GM12878 (cell line): ENCODE measurements at regions not wholly inside any gene's neighbourhood (a gene's known extent, or its start where the extent isn't known, plus 50 kb on each side); places are given as distances from the start of the nearest gene placed in this dataset.

Experiments
- ATAC-seq: fragments of 200-7000 bp; cut with Tn5 transposase; 3 replicates; pipeline ENCODE4 v1.9.1; 2020; ENCODE audit warnings: mild to moderate bottlenecking, moderate library complexity
- BruUV-seq: library from RNA; stranded (reverse); fragments of 400-500 nt; replicated peaks from 2 replicates; lab custom pipeline; 2021; lab: Mats Ljungman, UMichigan
- CTCF ChIA-PET: fragments of 300-600 bp; sonication (Branson Sonifier 250); formaldehyde crosslinking; extraction: SDS; loops from one replicate; lab custom pipeline; 2021; ENCODE audit warnings: inconsistent platforms; lab: Yijun Ruan, JAX
- POLR2A ChIA-PET: fragments of 350-600 bp; formaldehyde crosslinking; extraction: SDS; loops from one replicate; lab custom pipeline; 2021; ENCODE audit warnings: inconsistent platforms; lab: Charles Lee
- RAD21 ChIA-PET: fragments of 300-600 bp; sonication (Branson Sonifier 250); formaldehyde crosslinking; loops from one replicate; lab custom pipeline; 2023; ENCODE audit warnings: antibody characterized with exemption; ENCODE audit not compliant: unreplicated experiment; lab: Charles Lee
- SMC1A ChIA-PET: fragments of 300-600 bp; sonication (Branson Sonifier 250); formaldehyde crosslinking; loops from one replicate; lab custom pipeline; 2023; ENCODE audit not compliant: unreplicated experiment, uncharacterized antibody; lab: Charles Lee
- DNase-seq: peaks from one replicate; pipeline ENCODE4 v3.0.0-alpha.2; 2011; ENCODE audit warnings: low read depth, low spot score
- FAIRE-seq: peaks from 3 replicates; lab custom pipeline; 2011; peaks lifted over from hg19 to GRCh38; lab: Jason Lieb, UNC
- H2AFZ ChIP-seq: 2 replicates; pipeline ENCODE4 v1.6.0; 2011; ENCODE audit warnings: low read depth, low read length, control low read depth; ENCODE audit not compliant: control insufficient read depth
- H3K27ac ChIP-seq: 2 replicates; pipeline ENCODE4 v1.5.1; 2011; ENCODE audit warnings: control low read depth; ENCODE audit not compliant: control insufficient read depth, insufficient read depth
- H3K27me3 ChIP-seq, 2 experiments: replicated peaks in 1 of 2; 2 replicates each; pipeline versions ENCODE4 v1.6.0 to v1.6.1; 2011; ENCODE audit warnings: low read length in 1 of 2; ENCODE audit not compliant: control insufficient read depth in 2 of 2, insufficient read depth in 2 of 2
- H3K36me3 ChIP-seq, 2 experiments: 2 replicates each; pipeline ENCODE4 v1.5.1; 2011; ENCODE audit warnings: low read length in 1 of 2; ENCODE audit not compliant: control insufficient read depth in 2 of 2, insufficient read depth in 2 of 2
- H3K4me1 ChIP-seq: 2 replicates; pipeline ENCODE4 v1.6.1; 2011; ENCODE audit warnings: mild to moderate bottlenecking, low read length, moderate library complexity, mixed read lengths; ENCODE audit not compliant: control insufficient read depth, insufficient read depth
- H3K4me2 ChIP-seq: 2 replicates; pipeline ENCODE4 v1.6.0; 2011; ENCODE audit warnings: control low read depth; ENCODE audit not compliant: control insufficient read depth, insufficient read depth
- H3K4me3 ChIP-seq: fragments of 200-600 bp; sonication (generic); 2 replicates; pipeline ENCODE4 v1.5.1; 2016
- H3K79me2 ChIP-seq: 2 replicates; pipeline ENCODE4 v1.6.0; 2011; ENCODE audit warnings: low read length; ENCODE audit not compliant: control insufficient read depth, insufficient read depth
- H3K9ac ChIP-seq: 2 replicates; pipeline ENCODE4 v1.8.0; 2011; ENCODE audit warnings: low read length, control low read depth, mixed read lengths; ENCODE audit not compliant: control insufficient read depth, insufficient read depth
- H3K9me3 ChIP-seq: replicated peaks from 3 replicates; pipeline ENCODE4 v1.5.1; 2011; ENCODE audit warnings: mild to moderate bottlenecking, low read length; ENCODE audit not compliant: control insufficient read depth, insufficient read depth
- H4K20me1 ChIP-seq: 2 replicates; pipeline ENCODE4 v1.6.0; 2011; ENCODE audit not compliant: control insufficient read depth, insufficient read depth
- KLF5 ChIP-seq: fragments of 450-650 bp; IDR thresholded peaks from 2 replicates; pipeline ENCODE4 v1.6.1; 2014; ENCODE audit warnings: mild to moderate bottlenecking; ENCODE audit not compliant: partially characterized antibody
- MEF2A ChIP-seq: IDR thresholded peaks from 2 replicates; pipeline ENCODE4 v1.6.1; 2011; ENCODE audit warnings: low read depth, mild to moderate bottlenecking, low read length, moderate library complexity; ENCODE audit not compliant: insufficient read depth
- RUNX3 ChIP-seq: IDR thresholded peaks from 2 replicates; pipeline ENCODE4 v1.6.1; 2012; ENCODE audit warnings: low read length, inconsistent platforms
- SP1 ChIP-seq: IDR thresholded peaks from one replicate; pipeline ENCODE4 v1.6.1; 2011; ENCODE audit warnings: low read depth, low read length
- WRNIP1 ChIP-seq: IDR thresholded peaks from 2 replicates; pipeline ENCODE4 v1.6.1; 2011; ENCODE audit warnings: low read depth, low read length, improper control_type of control experiment, borderline replicate concordance
- ZNF274 ChIP-seq: IDR thresholded peaks from one replicate; pipeline ENCODE4 v1.8.0; 2011; ENCODE audit not compliant: insufficient read length, insufficient read depth
- WGBS: methylation state at CpG from one replicate; pipeline ENCODE4 v1.1.6; 2016; ENCODE audit warnings: low lambda C conversion rate; ENCODE audit not compliant: insufficient replicate concordance, insufficient coverage; ENCODE audit errors: missing lambda C conversion rate; 5-methylcytosine and 5-hydroxymethylcytosine counted together
- in situ Hi-C: fragments of 300-500 bp; cut with MboI; formaldehyde crosslinking; loops from 9 replicates; pipeline ENCODE4 v1.14.3; 2018; ENCODE audit warnings: mixed read lengths
- intact Hi-C: fragments of 100-400 bp; cut with micrococcal nuclease; formaldehyde crosslinking; loops from one replicate; pipeline ENCODE4 v1.14.2; 2022; ENCODE audit not compliant: unreplicated experiment

GRCh38 chr15:29522373-29523276 lies 253.0 kb upstream of the NSMCE3 start:
- H3K79me2 ChIP-seq: no peaks in the 10 kb centered on the region
- ChIA-PET RAD21 (no interaction called here), SMC1A (interaction anchor here (0.9 kb wide), 1 partner anchor 89 kb away, joined by 3 read pairs; no protein-coding TSS in a partner anchor), POLR2A (no interaction called here), CTCF (interaction anchor here (1.4 kb wide), 1 partner anchor 420 kb away, joined by 3 read pairs; no protein-coding TSS in a partner anchor)
- no peaks in the 10 kb centered on the region for H3K27me3 ChIP-seq
- H3K9me3 ChIP-seq: no peaks in the 10 kb centered on the region; the same call in 2 of the 3 replicates
- H3K4me2 ChIP-seq: no peak overlapping the region
- H3K9ac ChIP-seq: no peak overlapping the region
- intact Hi-C loops: no loop called here
- H3K27ac ChIP-seq: no peak overlapping the region
- no TSS peak for BruUV-seq
- 2% methylated on average over 7 of the region's 7 CpGs for WGBS
- FAIRE-seq: peak; percentile 38
- in situ Hi-C loops: no loop called here
- H3K4me1 ChIP-seq: no peaks in the 10 kb centered on the region
- TF ChIP-seq SP1: no peak
- peak; percentile 55; the same call in 1 of the 2 replicates for TF ChIP-seq RUNX3
- no peaks in the 10 kb centered on the region for H4K20me1 ChIP-seq
- no peak for DNase-seq
- H3K36me3 ChIP-seq: no peaks in the 10 kb centered on the region
- no peak overlapping the region for H2AFZ ChIP-seq
- no peak for ATAC-seq
- no peak overlapping the region for H3K4me3 ChIP-seq

DNA sequence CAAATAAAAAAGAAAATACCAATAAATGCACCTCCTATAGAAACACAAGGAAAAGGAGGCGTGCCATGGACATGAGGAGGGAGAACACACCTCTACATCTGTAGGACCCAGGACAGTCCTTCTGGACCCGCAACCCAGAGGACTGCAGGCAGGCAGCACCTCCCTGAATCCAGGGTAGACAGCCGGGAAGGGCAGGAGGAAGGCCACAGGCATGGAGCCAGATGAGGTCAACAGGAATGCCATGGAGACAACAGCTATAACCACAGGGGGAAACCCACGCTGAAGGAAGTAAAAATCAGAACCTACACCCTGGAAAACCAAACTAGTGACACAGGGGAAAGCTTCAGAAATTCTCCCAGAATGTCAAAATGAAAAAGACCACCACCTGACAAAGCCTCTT lies 248.8 kb upstream of the NSMCE3 start:
- ATAC-seq (no peak), DNase-seq (no peak), FAIRE-seq (no peak)
- Histone ChIP-seq H2AFZ (no peak overlapping the region), H3K27ac (no peak overlapping the region), H3K79me2 (no peaks in the 10 kb centered on the region), H3K4me1 (no peaks in the 10 kb centered on the region), H3K4me3 (no peak overlapping the region), H3K9ac (no peak overlapping the region), H3K27me3 (no peaks in the 10 kb centered on the region), H4K20me1 (no peaks in the 10 kb centered on the region), H3K4me2 (no peak overlapping the region), H3K36me3 (no peaks in the 10 kb centered on the region), H3K9me3 (no peaks in the 10 kb centered on the region; the same call in 2 of the 3 replicates)
- ChIA-PET CTCF (no interaction called here), RAD21 (no interaction called here), POLR2A (no interaction called here), SMC1A (no interaction called here)
- 0% methylated on average over 4 of the region's 4 CpGs for WGBS
- intact Hi-C loops (no loop called here), in situ Hi-C loops (no loop called here)
- TF ChIP-seq WRNIP1 (no peak), ZNF274 (no peak), KLF5 (no peak), MEF2A (no peak)
- no TSS peak for BruUV-seq
